GM21515 (cell line): ENCODE measurements at regions not wholly inside any gene's neighbourhood (a gene's known extent, or its start where the extent isn't known, plus 50 kb on each side); places are given as distances from the start of the nearest gene placed in this dataset.
"Not testable (repeated sequence)": the region's sequence is repeated elsewhere in the genome, so short reads cannot be mapped to it uniquely, and the experiment has no call there.

ENCODE experiments used
- ATAC-seq: cut with Tn5 transposase; IDR thresholded peaks from one replicate; pipeline ENCODE4 v1.9.1; 2021; ENCODE audit not compliant: unreplicated experiment

GRCh38 chr13:55560331-55560730 is 1580.4 kb upstream of the PRR20A start:
- no peak for ATAC-seq

- ATAC-seq, result no peak
Measured at GRCh38 chr13:55563267-55563666, 1577.5 kb upstream of the PRR20A start.

- ATAC-seq, result no peak
Measured at GRCh38 chr13:55566334-55566733, 1574.4 kb upstream of the PRR20A start.

- no peak for ATAC-seq
Measured at GRCh38 chr13:55566779-55567178, 1573.9 kb upstream of the PRR20A start.

GRCh38 chr13:55567721-55568625 is 1572.7 kb upstream of the PRR20A start:
- no peak for ATAC-seq

GRCh38 chr13:55569082-55569481 is 1571.6 kb upstream of the PRR20A start:
- no peak for ATAC-seq

- ATAC-seq, result no peak
Measured at GRCh38 chr13:55569514-55569913, 1571.2 kb upstream of the PRR20A start.

- ATAC-seq, result no peak
Measured at GRCh38 chr13:55570371-55570770, 1570.3 kb upstream of the PRR20A start.

- ATAC-seq, result no peak
Measured at GRCh38 chr13:55571237-55571867, 1569.4 kb upstream of the PRR20A start.

- no peak for ATAC-seq
Measured at GRCh38 chr13:55572408-55572807, 1568.3 kb upstream of the PRR20A start.

GRCh38 chr13:55572862-55573261 is 1567.9 kb upstream of the PRR20A start:
- no peak for ATAC-seq

GRCh38 chr13:55573565-55573964 is 1567.2 kb upstream of the PRR20A start:
- ATAC-seq, result no peak

- no peak for ATAC-seq
Measured at GRCh38 chr13:55576389-55576788, 1564.3 kb upstream of the PRR20A start.

- ATAC-seq, result no peak
Measured at GRCh38 chr13:55577082-55577846, 1563.5 kb upstream of the PRR20A start.

GRCh38 chr13:55577847-55578210 is 1562.9 kb upstream of the PRR20A start:
- no peak for ATAC-seq

- ATAC-seq, result not testable (repeated sequence)
Measured at GRCh38 chr13:55582294-55582693, 1558.4 kb upstream of the PRR20A start.

GRCh38 chr13:55583953-55584593 is 1556.6 kb upstream of the PRR20A start:
- ATAC-seq, result no peak

GRCh38 chr13:55602784-55603183 is 1537.9 kb upstream of the PRR20A start:
- ATAC-seq, result no peak

GRCh38 chr13:55606045-55606665 is 1534.6 kb upstream of the PRR20A start:
- ATAC-seq, result no peak

- ATAC-seq, result no peak
Measured at GRCh38 chr13:55613429-55614187, 1527.1 kb upstream of the PRR20A start.
